Sciatic nerve (tissue), 2 donors: ENCODE measurements at regions not wholly inside any gene's neighbourhood (a gene's known extent, or its start where the extent isn't known, plus 50 kb on each side); places are given as distances from the start of the nearest gene placed in this dataset.
"Not testable (repeated sequence)": the region's sequence is repeated elsewhere in the genome, so short reads cannot be mapped to it uniquely, and the experiment has no call there.

ENCODE experiments used
- ATAC-seq: fragments of 200-7000 bp; cut with Tn5 transposase; one replicate; pipeline ENCODE4 v1.9.1; 2020; ENCODE audit warnings: mild to moderate bottlenecking, moderate library complexity
- DNase-seq: peaks from one replicate; pipeline ENCODE4 v3.0.0-alpha.2; 2020; ENCODE audit warnings: low spot score
- intact Hi-C: fragments of 100-400 bp; cut with DNase I; formaldehyde crosslinking; loops from one replicate; pipeline ENCODE4 v1.14.2; 2022
- donor health status: DM: no; HTN: no; CAD: no.
- donor health status: DM: no; HTN: no; CAD: no.

DNA sequence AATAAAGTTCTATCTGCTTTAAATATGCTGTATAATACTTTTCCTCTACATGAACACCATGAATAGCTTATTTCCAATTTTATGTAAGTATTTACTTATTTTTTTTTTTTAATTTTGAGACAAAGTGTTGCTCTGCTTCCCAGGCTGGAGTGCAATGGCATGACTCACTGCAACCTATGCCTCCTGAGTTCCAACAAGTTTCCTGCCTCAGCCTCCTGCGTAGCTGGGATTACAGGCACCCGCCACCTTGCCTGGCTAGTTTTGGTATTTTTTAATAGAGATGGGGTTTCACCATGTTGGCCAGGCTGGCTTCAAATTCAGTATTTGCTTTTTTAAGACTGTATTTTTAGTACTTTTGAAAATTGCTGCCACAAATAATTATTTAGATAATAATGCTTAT lies 1365.9 kb downstream of the GRIK2 start:
- DNase-seq (no peak), ATAC-seq (no peak)
- intact Hi-C loops = no loop called here

GRCh38 chr6:102758536-102758935 lies 1365.0 kb downstream of the GRIK2 start:
- DNase-seq, ATAC-seq, intact Hi-C loops: not testable (repeated sequence)

DNA sequence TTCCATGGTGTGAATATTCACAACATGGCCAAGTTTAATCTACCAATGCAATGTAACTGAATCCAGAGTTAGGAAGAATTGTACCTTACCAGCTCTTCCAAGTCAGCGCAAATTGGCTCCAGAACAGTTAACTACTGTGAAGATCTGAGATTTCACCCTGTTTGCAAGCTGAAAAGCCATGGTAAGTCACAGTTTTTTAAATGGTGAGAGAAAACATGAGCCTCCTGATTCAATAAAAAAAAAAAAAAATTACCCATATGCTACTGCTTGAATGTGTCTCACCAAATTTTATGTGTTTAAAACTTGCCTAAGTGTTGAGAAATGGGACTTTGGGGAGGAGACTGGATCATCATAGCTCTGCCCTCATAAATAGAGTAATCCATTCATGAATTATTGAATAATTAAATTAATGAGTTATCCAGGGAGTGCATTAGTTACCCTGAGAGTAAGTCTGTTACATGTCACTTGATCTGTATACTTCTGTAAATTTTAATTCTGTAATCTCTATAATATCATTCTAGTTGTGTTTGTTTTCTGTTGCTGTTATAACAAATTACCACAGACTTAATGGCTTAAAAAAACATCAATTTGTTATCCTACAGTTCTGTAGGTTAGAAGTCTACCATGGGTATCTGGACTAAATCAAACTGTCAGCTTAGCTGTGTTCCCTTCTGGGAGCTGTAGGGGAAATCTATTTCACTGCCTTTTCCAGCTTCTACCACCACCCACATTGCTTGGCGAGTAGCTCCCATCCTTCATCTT lies 1355.9 kb downstream of the GRIK2 start:
- no peak for ATAC-seq
- intact Hi-C loops = no loop called here

GRCh38 chr6:102746941-102747340 lies 1353.4 kb downstream of the GRIK2 start:
- ATAC-seq = no peak
- intact Hi-C loops = no loop called here
- DNase-seq = no peak

More for the DNA sequence above, 1355.9 kb downstream of the GRIK2 start:
- DNase-seq = no peak

- no peak for DNase-seq
- intact Hi-C loops = no loop called here
- no peak for ATAC-seq
These were observed 1349.3 kb downstream of the GRIK2 start for GRCh38 chr6:102742754-102743356.

GRCh38 chr6:102742028-102742427 lies 1348.5 kb downstream of the GRIK2 start:
- DNase-seq = no peak
- intact Hi-C loops = no loop called here
- ATAC-seq = no peak

DNA sequence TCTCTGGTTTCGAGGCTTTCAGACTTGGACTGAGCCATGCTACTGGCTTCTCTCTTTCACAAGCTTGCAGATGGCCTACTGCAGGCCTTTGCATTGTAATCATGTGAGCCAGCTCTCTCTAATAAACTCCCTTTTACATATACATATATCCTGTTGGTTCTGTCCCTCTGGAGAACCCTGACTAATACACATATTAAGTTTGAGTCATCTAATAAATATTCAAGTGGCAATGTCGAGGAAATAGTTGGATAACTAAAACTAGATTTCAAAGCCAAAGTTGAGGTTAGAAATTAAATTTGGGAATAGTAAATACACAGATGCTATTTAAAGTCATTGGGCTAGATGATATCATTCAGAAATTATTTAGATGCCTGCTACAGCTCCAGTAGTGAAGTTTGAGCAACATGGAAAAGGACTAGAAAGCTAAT lies 1343.4 kb downstream of the GRIK2 start:
- intact Hi-C loops = no loop called here
- no peak for DNase-seq
- ATAC-seq = no peak

DNA sequence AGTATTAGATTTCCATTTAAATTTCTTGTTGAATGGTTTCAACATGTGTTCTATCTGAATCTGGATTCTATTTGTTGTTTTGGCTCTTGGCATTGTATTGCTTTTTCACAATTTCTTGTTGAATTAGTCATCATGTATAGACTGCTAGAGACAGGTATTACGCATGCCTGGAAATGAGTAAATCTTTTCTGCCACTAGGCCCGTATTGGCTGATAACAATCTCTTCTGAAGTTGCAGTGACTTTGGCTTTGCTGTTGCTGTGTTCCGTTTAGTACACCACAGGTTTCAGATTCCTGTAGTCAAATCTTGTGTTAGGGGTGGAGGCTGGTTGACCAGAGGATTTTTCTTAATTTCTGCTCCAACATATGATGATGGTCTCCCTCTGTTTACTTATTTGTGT lies 1339.4 kb downstream of the GRIK2 start:
- DNase-seq (no peak), ATAC-seq (no peak)
- intact Hi-C loops = no loop called here

GRCh38 chr6:102722086-102722485 lies 1328.6 kb downstream of the GRIK2 start:
- intact Hi-C loops, ATAC-seq, DNase-seq: not testable (repeated sequence)

DNA sequence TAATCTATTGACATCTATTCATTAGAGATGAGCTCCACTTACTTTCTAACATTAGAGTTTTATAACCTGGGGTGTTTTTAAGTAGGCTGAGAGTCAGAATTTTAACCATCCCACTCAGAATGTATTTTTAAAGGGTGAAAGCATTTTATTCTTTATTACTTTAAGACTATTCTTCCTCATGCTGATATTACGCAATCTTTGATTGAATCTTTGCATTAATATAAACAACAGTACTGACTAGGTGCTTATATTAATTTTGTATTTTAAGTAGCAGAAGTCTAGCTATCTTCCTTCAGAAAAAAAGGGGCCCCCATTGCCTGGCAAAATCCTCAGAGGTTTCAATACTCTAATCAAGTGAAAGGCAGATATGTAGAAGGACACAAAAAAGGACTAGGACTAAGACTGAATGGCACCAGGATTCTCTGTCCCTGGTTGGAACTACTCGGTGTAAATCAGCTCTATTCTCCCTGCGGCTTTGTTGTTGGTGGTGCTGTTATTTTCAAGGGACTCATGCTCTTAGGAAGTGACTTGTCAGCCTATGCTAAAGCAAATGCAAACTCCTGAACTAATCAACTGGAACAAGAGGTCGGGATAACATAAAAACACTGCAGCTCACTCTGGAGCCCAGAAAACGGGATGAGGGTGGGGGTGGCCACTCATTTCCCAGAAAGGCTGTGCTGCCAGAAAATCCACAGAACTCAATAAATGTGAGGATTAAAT lies 1324.4 kb downstream of the GRIK2 start:
- intact Hi-C loops = no loop called here
- no peak for ATAC-seq
- DNase-seq = no peak

DNA sequence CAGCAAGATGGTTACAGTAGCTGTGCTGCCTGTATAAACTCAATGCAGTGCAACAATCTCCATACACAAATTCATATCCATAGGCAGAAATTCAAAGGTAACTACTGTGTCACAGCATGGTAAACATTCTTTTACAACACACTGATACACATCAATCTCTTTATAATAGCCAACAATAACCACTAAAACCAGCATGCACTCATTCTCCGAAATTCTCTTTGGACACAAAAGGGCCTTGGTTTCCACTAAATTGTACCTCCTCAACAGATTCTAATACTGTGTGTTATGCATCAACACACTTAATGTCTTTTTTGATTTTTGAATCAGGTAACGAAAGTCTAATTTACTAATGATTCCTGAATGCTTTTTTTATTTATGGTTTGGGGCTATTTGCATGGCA lies 1323.7 kb downstream of the GRIK2 start:
- ATAC-seq (no peak), DNase-seq (no peak)
- intact Hi-C loops = no loop called here

GRCh38 chr6:102701019-102701418 lies 1307.5 kb downstream of the GRIK2 start:
- DNase-seq = no peak
- intact Hi-C loops = no loop called here
- no peak for ATAC-seq

DNA sequence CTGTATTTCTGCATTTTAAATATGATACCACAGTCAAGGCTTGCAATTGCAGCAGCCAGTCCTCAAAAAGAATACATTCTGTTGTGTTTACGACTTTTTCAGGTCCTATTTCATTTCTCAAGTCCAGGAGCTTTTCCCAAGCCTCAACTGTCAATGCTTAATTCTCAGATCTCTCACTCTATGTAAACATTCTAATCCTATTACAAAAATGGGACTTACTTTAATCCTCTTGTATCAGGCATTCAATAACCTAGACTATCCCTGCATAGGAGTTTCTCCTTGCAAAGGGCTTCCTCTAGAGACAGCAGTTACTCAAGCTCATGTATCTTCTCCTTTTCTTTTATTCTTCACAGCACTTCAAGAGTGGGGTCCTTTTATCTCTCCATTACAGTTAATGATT lies 1293.0 kb downstream of the GRIK2 start:
- no peak for DNase-seq
- no peak for ATAC-seq

DNA sequence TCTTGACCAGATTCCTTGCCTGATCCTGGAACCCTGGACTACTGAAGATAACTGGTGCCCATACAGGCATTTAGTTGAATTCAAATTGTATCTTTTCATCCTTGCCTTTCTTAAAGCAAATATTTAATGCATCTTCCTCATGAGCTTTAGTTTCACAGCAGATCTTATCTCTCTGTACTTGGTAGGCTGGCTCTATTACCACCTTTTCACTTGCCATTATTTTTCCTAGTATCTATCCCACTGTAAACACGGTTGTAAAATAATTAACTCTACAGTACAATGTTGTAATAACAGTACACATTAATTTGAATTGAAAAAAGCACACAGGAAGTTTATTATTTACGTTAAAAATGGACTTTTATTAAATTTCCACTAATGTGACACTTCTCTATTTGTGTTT lies 1286.9 kb downstream of the GRIK2 start:
- intact Hi-C loops = no loop called here
- no peak for DNase-seq

More for the DNA sequence above, 1293.0 kb downstream of the GRIK2 start:
- intact Hi-C loops = no loop called here

DNA sequence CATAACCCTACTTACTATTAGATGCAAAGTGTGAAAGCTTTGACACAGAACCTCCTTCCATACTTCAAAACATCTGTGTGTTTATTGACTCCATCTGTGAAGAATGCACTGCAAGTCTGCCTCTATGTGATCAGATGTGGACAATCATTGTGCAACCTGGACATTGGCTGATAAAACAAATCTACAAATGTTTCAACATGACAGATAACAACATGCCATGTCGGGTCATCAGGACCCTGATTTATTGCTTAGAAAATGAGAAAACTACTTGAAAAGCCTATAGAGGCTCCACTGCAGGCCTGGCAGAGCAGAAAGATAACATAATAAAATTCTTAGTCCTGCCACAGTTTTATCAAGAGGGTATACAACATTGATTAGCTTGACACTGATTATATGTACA lies 1286.4 kb downstream of the GRIK2 start:
- intact Hi-C loops = no loop called here
- ATAC-seq = no peak
- no peak for DNase-seq

More for the DNA sequence above, 1286.9 kb downstream of the GRIK2 start:
- ATAC-seq = no peak

GRCh38 chr6:102677225-102677624 lies 1283.7 kb downstream of the GRIK2 start:
- intact Hi-C loops = no loop called here
- ATAC-seq (no peak), DNase-seq (no peak)

DNA sequence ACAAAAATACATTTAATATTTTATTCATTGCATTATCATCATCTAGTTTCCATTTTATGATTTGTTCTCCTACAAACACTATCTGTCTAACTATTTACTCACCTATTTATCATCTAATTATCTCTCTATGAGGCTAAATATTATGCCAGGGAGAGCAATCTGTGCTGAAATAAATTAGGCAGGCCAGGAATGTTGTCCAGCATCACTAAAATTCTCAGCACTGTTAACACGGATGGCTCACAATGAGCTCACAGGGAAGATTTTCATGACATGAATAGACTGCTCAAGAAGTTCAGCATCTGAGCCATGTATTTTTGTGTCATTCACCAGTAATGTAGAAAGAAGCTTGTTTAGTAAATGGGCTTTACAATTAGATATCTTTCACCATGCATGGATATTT lies 1277.2 kb downstream of the GRIK2 start:
- intact Hi-C loops = no loop called here
- ATAC-seq = no peak
- no peak for DNase-seq

DNA sequence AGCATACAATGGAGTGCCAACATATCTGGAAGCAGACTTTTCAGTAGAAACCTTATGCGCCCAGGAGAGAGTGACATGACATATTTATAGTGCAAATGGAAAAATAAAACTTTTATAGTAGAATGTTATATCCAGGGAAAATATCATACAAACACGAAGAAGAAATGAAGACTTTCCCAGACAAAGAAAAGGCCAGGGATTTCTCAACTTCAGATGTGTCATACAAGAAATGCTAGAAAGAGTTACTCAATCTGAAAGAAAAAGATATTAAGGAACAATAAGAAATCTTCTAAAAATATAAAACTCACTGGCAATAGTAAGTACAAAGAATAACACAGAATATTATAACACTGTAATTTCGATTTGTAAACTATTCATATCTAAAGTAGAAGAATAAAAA lies 1269.3 kb downstream of the GRIK2 start:
- DNase-seq = no peak
- ATAC-seq = no peak
- intact Hi-C loops = no loop called here

GRCh38 chr6:102660303-102660702 lies 1266.8 kb downstream of the GRIK2 start:
- intact Hi-C loops = no loop called here
- no peak for DNase-seq
- ATAC-seq = no peak

GRCh38 chr6:102655823-102656222 lies 1262.3 kb downstream of the GRIK2 start:
- no peak for DNase-seq
- intact Hi-C loops = no loop called here
- ATAC-seq = no peak
